ENCODE measurements at regions not wholly inside any gene's neighbourhood (a gene's known extent, or its start where the extent isn't known, plus 50 kb on each side); places are given as distances from the start of the nearest gene placed in this dataset.

DNA sequence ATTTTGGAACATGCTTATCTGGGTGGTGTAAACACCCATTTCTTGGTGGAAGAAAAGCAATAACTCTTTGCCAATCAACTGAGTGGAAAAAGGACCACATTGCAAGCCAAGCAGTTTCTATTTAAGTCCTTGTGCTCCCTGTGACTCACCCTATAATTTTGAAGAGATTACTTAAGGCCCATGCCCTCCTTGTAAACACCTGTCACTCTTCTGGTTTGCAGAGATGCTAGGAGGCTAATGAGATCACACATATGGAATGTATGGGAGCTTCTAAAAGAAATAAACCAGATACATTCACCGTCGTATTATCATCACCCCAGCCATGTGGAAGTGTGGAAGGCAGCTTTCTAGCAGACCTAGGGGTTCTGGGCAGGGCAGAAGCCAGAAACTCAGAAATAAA, 337.1 kb downstream of the GADD45G start:
- DNase-seq (ENCODE audit: low spot score), result no peak
- Histone ChIP-seq H3K4me3 (no peak overlapping the region), H3K9me3 (no peaks in the 10 kb centered on the region), H3K4me1 (replicated peaks) (no peaks in the 10 kb centered on the region), H3K27me3 (replicated peaks; ENCODE audit: insufficient read depth) (no peaks in the 10 kb centered on the region), H3K27ac (no peak overlapping the region), H3K36me3 (no peaks in the 10 kb centered on the region)
- no peak for TF ChIP-seq POLR2A (IDR thresholded peaks at IDR 0.05)
- peak; percentile 56 for TF ChIP-seq POLR2AphosphoS5 (IDR thresholded peaks at IDR 0.05)
- intact Hi-C loops (cut with DNase I), result loop anchor here (5.0 kb wide), 1 partner anchor 320 kb away; no protein-coding TSS in a partner anchor
- 35% methylated on average over 2 of the region's 2 CpGs for WGBS

DNA sequence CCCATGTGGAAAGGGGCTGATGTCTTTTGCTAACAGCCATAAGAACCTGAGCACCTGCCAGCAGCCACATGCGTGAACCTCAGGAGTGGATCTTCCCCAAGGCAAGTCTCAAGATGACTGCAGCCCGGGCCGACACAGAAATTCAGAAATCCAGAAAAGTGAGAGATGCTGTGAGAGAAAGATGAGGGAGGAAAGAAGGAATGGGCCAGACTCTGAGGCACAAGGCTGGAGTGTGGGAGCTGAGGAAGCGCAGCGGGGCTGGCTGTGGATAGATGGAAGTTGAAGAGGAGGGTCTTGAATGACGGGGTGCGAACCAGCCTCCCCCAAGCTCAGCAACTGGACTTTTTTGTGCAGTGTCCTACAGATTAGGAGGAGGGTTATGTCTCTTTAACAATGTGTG, 337.8 kb downstream of the GADD45G start:
- Histone ChIP-seq H3K9me3 (no peaks in the 10 kb centered on the region), H3K27me3 (replicated peaks; ENCODE audit: insufficient read depth) (no peaks in the 10 kb centered on the region), H3K4me3 (no peak overlapping the region), H3K36me3 (no peaks in the 10 kb centered on the region), H3K4me1 (replicated peaks) (no peaks in the 10 kb centered on the region), H3K27ac (no peak overlapping the region)
- WGBS, result 91% methylated on average over 7 of the region's 7 CpGs
- intact Hi-C loops (cut with DNase I), result loop anchor here (5.0 kb wide), 1 partner anchor 320 kb away; no protein-coding TSS in a partner anchor
- DNase-seq (ENCODE audit: low spot score), result no peak
- TF ChIP-seq, protein P1, sequence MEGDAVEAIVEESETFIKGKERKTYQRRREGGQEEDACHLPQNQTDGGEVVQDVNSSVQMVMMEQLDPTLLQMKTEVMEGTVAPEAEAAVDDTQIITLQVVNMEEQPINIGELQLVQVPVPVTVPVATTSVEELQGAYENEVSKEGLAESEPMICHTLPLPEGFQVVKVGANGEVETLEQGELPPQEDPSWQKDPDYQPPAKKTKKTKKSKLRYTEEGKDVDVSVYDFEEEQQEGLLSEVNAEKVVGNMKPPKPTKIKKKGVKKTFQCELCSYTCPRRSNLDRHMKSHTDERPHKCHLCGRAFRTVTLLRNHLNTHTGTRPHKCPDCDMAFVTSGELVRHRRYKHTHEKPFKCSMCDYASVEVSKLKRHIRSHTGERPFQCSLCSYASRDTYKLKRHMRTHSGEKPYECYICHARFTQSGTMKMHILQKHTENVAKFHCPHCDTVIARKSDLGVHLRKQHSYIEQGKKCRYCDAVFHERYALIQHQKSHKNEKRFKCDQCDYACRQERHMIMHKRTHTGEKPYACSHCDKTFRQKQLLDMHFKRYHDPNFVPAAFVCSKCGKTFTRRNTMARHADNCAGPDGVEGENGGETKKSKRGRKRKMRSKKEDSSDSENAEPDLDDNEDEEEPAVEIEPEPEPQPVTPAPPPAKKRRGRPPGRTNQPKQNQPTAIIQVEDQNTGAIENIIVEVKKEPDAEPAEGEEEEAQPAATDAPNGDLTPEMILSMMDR (IDR thresholded peaks at IDR 0.05), result no peak
- TF ChIP-seq POLR2AphosphoS5 (IDR thresholded peaks at IDR 0.05) (no peak), POLR2A (IDR thresholded peaks at IDR 0.05) (no peak)

DNA sequence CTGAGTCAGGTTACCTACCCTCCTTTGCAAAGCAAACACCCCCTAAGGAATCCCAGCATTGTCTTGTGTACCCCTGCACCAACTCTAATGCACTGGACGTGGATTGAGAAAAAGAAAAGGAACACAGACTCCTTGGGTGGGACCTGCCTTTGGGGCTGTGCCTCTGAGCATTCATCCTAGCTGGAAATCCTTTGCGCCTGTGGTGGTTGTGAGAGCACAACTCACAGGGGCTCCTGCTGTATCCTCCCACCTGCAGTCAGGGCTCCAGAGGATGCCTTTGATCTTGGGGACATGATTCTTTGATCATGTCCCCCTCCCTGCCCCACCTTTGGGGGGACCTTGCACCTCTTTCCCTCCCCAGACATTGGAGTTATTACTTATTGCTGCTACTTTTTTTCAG, 338.5 kb downstream of the GADD45G start:
- no peak overlapping the region for H3K4me3 ChIP-seq
- no peak overlapping the region for H3K27ac ChIP-seq
- H3K36me3 ChIP-seq, result no peaks in the 10 kb centered on the region
- intact Hi-C loops (cut with DNase I), result loop anchor here (5.0 kb wide), 1 partner anchor 321 kb away; no protein-coding TSS in a partner anchor
- no peaks in the 10 kb centered on the region for H3K4me1 ChIP-seq (replicated peaks)
- H3K27me3 ChIP-seq (replicated peaks; ENCODE audit: insufficient read depth), result no peaks in the 10 kb centered on the region
- TF ChIP-seq POLR2A (IDR thresholded peaks at IDR 0.05) (no peak), POLR2AphosphoS5 (IDR thresholded peaks at IDR 0.05) (no peak)
- TF ChIP-seq, protein P1 (IDR thresholded peaks at IDR 0.05), result no peak
- DNase-seq (ENCODE audit: low spot score), result no peak
- no peaks in the 10 kb centered on the region for H3K9me3 ChIP-seq
- 100% methylated on average over 2 of the region's 2 CpGs for WGBS

DNA sequence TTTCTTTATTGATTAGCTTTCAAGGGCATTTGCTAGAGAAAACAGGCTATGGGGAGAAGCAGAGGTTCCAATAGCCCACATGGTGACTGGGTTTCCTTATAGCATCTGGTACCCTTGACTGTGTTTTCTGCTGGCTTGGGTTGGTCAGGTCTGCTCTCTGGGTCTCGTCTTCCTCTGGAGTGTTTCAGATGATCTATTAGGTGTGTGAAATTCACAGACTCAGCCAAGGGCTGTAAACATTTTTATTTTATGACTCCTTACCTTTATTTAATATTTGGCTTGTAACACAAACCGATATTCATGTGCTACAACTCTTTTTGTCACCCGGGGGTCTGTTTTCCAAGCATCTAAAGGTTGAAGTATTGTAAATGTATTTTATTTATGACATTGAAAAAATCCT, 338.9 kb downstream of the GADD45G start:
- DNase-seq (ENCODE audit: low spot score), result no peak
- H3K4me1 ChIP-seq (replicated peaks), result no peaks in the 10 kb centered on the region
- no peaks in the 10 kb centered on the region for H3K9me3 ChIP-seq
- intact Hi-C loops (cut with DNase I), result loop anchor here (5.0 kb wide), 1 partner anchor 321 kb away; no protein-coding TSS in a partner anchor
- no peak overlapping the region for H3K4me3 ChIP-seq
- no peaks in the 10 kb centered on the region for H3K36me3 ChIP-seq
- 50% methylated on average over 3 of the region's 3 CpGs for WGBS
- TF ChIP-seq, protein P1 (IDR thresholded peaks at IDR 0.05), result no peak
- TF ChIP-seq POLR2AphosphoS5 (IDR thresholded peaks at IDR 0.05) (no peak), POLR2A (IDR thresholded peaks at IDR 0.05) (no peak)
- no peaks in the 10 kb centered on the region for H3K27me3 ChIP-seq (replicated peaks; ENCODE audit: insufficient read depth)
- H3K27ac ChIP-seq, result no peak overlapping the region

DNA sequence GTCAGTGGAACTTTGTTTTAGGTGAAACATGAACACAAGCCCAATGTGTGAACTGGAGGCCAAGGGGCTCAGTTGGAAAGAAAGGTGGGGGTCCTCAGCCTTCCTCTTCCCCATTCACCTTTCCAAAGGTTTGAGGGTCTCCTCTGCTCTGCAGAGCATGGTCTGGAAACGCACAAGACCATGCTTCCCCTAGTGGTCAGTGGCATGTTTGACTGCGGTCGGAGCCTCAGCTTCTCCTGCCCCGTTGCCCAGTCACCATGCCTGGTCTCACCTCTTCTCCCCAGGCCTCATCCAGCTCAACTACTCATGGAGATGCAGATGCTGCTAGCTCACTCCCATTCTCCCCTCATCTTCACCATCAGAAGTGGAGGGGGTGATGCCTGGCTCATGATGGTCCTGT, 340.3 kb downstream of the GADD45G start:
- Histone ChIP-seq H3K9me3 (no peaks in the 10 kb centered on the region), H3K36me3 (no peaks in the 10 kb centered on the region), H3K27ac (no peak overlapping the region), H3K27me3 (replicated peaks; ENCODE audit: insufficient read depth) (no peaks in the 10 kb centered on the region), H3K4me3 (no peak overlapping the region), H3K4me1 (replicated peaks) (no peaks in the 10 kb centered on the region)
- TF ChIP-seq, protein P1 (IDR thresholded peaks at IDR 0.05), result no peak
- no peak for TF ChIP-seq POLR2AphosphoS5 (IDR thresholded peaks at IDR 0.05)
- TF ChIP-seq POLR2A (IDR thresholded peaks at IDR 0.05), result no peak
- intact Hi-C loops (cut with DNase I), result no loop called here
- WGBS, result 86% methylated on average over 4 of the region's 4 CpGs
- DNase-seq (ENCODE audit: low spot score), result no peak
